Right lobe of liver (tissue), 4 donors: ENCODE measurements at regions not wholly inside any gene's neighbourhood (a gene's known extent, or its start where the extent isn't known, plus 50 kb on each side); places are given as distances from the start of the nearest gene placed in this dataset.

ENCODE experiments used
- POLR2A ChIP-seq: fragments of 450-650 bp; IDR thresholded peaks from one replicate; pipeline ENCODE4 v1.6.1; 2017; ENCODE audit warnings: antibody characterized with exemption, mild to moderate bottlenecking
- TF ChIP-seq, protein P1 (sequence below), 4 donors: fragments of 200-600 bp in 3 of 4; fragments of 450-650 bp in 1 of 4; IDR thresholded peaks; one replicate each; pipeline versions ENCODE4 v1.5.1 to v1.8.0; 2016 to 2022; ENCODE audit warnings: antibody characterized with exemption in 4 of 4, mild to moderate bottlenecking in 2 of 4
- donor health status: DM: no; HTN: no; CAD: no.
- donor health status: DM: no; HTN: no; CAD: no.
- donor health status: DM: no; HTN: yes; CAD: no.

DNA sequence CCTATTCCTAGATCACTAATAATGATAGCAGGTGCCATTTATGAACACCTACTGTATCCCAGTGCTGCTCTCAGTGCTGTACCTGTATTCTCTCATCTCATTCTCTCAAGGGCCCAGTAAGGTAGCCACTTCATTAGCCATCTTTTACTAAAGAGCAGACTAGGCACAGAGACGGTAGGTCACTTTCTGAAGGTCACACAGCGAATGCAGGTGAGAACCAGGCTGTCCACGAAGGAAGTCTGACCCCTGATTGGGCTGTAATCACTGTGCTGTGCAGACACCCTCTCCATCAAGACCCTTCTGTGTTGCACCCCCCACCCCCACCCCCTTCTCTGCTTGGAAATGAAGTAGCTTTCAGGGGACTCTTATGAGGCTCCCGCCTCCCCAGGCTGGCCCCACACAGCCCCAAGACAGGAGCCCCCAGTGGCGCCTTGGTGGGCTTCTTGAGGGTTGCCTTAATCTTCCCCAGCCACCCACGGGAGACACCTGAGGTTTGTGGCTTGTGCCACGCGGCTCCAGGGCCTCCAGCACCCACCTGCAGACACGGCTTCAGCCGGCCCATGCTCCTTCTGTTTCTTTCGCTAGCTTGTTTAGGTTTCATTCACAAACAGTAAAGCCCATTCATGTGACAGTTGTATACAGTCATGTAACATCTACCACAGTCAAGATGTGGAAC, 81.7 kb upstream of the FAM20C start:
- TF ChIP-seq, protein P1, sequence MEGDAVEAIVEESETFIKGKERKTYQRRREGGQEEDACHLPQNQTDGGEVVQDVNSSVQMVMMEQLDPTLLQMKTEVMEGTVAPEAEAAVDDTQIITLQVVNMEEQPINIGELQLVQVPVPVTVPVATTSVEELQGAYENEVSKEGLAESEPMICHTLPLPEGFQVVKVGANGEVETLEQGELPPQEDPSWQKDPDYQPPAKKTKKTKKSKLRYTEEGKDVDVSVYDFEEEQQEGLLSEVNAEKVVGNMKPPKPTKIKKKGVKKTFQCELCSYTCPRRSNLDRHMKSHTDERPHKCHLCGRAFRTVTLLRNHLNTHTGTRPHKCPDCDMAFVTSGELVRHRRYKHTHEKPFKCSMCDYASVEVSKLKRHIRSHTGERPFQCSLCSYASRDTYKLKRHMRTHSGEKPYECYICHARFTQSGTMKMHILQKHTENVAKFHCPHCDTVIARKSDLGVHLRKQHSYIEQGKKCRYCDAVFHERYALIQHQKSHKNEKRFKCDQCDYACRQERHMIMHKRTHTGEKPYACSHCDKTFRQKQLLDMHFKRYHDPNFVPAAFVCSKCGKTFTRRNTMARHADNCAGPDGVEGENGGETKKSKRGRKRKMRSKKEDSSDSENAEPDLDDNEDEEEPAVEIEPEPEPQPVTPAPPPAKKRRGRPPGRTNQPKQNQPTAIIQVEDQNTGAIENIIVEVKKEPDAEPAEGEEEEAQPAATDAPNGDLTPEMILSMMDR (IDR thresholded peaks at IDR 0.05), result no peak
- no peak for TF ChIP-seq POLR2A
